HT1080 (cell line): ENCODE measurements at regions not wholly inside any gene's neighbourhood (a gene's known extent, or its start where the extent isn't known, plus 50 kb on each side); places are given as distances from the start of the nearest gene placed in this dataset.
A peak's percentile ranks its signal among the peaks of the same experiment; 100 is the strongest.
"Not testable (repeated sequence)": the region's sequence is repeated elsewhere in the genome, so short reads cannot be mapped to it uniquely, and the experiment has no call there.

ENCODE experiments used
- DNase-seq: peaks from one replicate; pipeline ENCODE4 v3.0.0-alpha.2; 2015; ENCODE audit warnings: low read depth

GRCh38 chr6:97347111-97347510 lies 64.1 kb upstream of the MMS22L start:
- DNase-seq = no peak

- no peak for DNase-seq
Observed at GRCh38 chr6:97361286-97361685, 78.3 kb upstream of the MMS22L start.

GRCh38 chr6:97364327-97364726 lies 81.3 kb upstream of the MMS22L start:
- no peak for DNase-seq

GRCh38 chr6:97382071-97382470 lies 99.1 kb upstream of the MMS22L start:
- not testable (repeated sequence) for DNase-seq

GRCh38 chr6:97392735-97393134 lies 109.7 kb upstream of the MMS22L start:
- no peak for DNase-seq

- peak; percentile 45 for DNase-seq
Observed at GRCh38 chr6:97394160-97394748, 111.2 kb upstream of the MMS22L start.

GRCh38 chr6:97396880-97397279 lies 113.9 kb upstream of the MMS22L start:
- DNase-seq = no peak

GRCh38 chr6:97399208-97399607 lies 116.2 kb upstream of the MMS22L start:
- no peak for DNase-seq

- no peak for DNase-seq
Observed at GRCh38 chr6:97401533-97401932, 118.5 kb upstream of the MMS22L start.

- no peak for DNase-seq
Observed at GRCh38 chr6:97405818-97406409, 122.9 kb upstream of the MMS22L start.

GRCh38 chr6:97406633-97407032 lies 123.6 kb upstream of the MMS22L start:
- DNase-seq = no peak

GRCh38 chr6:97411610-97412009 lies 128.6 kb upstream of the MMS22L start:
- no peak for DNase-seq

- no peak for DNase-seq
Observed at GRCh38 chr6:97412511-97412910, 129.5 kb upstream of the MMS22L start.

- no peak for DNase-seq
Observed at GRCh38 chr6:97422171-97422570, 139.2 kb upstream of the MMS22L start.

- no peak for DNase-seq
Observed at GRCh38 chr6:97423190-97423589, 140.2 kb upstream of the MMS22L start.

GRCh38 chr6:97427648-97428047 lies 144.6 kb upstream of the MMS22L start:
- DNase-seq = no peak

- peak; percentile 1 for DNase-seq
Observed at GRCh38 chr6:97437087-97437486, 154.1 kb upstream of the MMS22L start.

- no peak for DNase-seq
Observed at GRCh38 chr6:97438011-97438671, 155.1 kb upstream of the MMS22L start.

- peak; percentile 70 for DNase-seq
Observed at GRCh38 chr6:97440590-97441176, 157.7 kb upstream of the MMS22L start.

GRCh38 chr6:97443408-97444080 lies 160.5 kb upstream of the MMS22L start:
- no peak for DNase-seq

- DNase-seq = no peak
Observed at GRCh38 chr6:97445407-97445806, 162.4 kb upstream of the MMS22L start.

GRCh38 chr6:97449444-97449966 lies 166.5 kb upstream of the MMS22L start:
- no peak for DNase-seq
